Activated naive CD8-positive, alpha-beta T cell (primary cell): ENCODE measurements at regions not wholly inside any gene's neighbourhood (a gene's known extent, or its start where the extent isn't known, plus 50 kb on each side); places are given as distances from the start of the nearest gene placed in this dataset.
A peak's percentile ranks its signal among the peaks of the same experiment; 100 is the strongest.
"Not testable (repeated sequence)": the region's sequence is repeated elsewhere in the genome, so short reads cannot be mapped to it uniquely, and the experiment has no call there.

Experiments
- H3K27ac Mint-ChIP-seq: one replicate; pipeline ENCODE4 v1.8.0; 2021; ENCODE audit warnings: mixed read lengths
- H3K27me3 Mint-ChIP-seq: one replicate; pipeline ENCODE4 v1.8.0; 2021; ENCODE audit warnings: mixed read lengths
- H3K36me3 Mint-ChIP-seq: one replicate; pipeline ENCODE4 v1.8.0; 2021; ENCODE audit warnings: mixed read lengths
- H3K4me1 Mint-ChIP-seq: one replicate; pipeline ENCODE4 v1.8.0; 2021; ENCODE audit warnings: low read depth, mixed read lengths
- H3K4me3 Mint-ChIP-seq: one replicate; pipeline ENCODE4 v1.8.0; 2021; ENCODE audit warnings: mild to moderate bottlenecking, mixed read lengths
- H3K9me3 Mint-ChIP-seq: one replicate; pipeline ENCODE4 v1.8.0; 2021; ENCODE audit warnings: low read depth, mixed read lengths

- H3K9me3 Mint-ChIP-seq, result no peaks in the 10 kb centered on the region
- H3K27me3 Mint-ChIP-seq, result no peaks in the 10 kb centered on the region
- H3K27ac Mint-ChIP-seq, result no peak overlapping the region
- H3K4me3 Mint-ChIP-seq, result no peak overlapping the region
- H3K36me3 Mint-ChIP-seq, result no peaks in the 10 kb centered on the region
- H3K4me1 Mint-ChIP-seq, result no peaks in the 10 kb centered on the region
Observed at GRCh38 chr6:146928503-146928902, 275.7 kb upstream of the STXBP5 start.

GRCh38 chr6:146931214-146931613 lies 273.0 kb upstream of the STXBP5 start:
- no peaks in the 10 kb centered on the region for H3K27me3 Mint-ChIP-seq
- no peaks in the 10 kb centered on the region for H3K36me3 Mint-ChIP-seq
- no peaks in the 10 kb centered on the region for H3K4me1 Mint-ChIP-seq
- no peaks in the 10 kb centered on the region for H3K9me3 Mint-ChIP-seq
- no peak overlapping the region for H3K4me3 Mint-ChIP-seq
- H3K27ac Mint-ChIP-seq, result no peak overlapping the region

DNA sequence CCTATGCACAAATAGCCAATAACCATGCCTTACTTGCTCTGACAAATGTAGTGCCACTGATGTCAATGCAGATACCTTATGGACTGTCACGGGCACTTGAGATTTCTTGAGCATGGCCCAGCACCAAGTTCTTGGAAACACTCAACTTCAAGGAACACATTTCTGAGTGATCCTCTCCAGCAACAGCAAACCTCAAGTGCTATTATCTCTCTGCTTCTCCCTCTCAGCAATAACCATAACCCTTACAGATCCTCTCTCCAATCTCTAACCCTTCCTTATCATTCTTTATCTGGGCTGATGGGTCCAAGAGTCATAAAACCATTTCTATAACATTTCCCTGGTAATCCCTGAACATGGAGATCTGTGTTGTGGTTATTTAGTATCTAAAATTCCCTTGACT lies 266.9 kb upstream of the STXBP5 start:
- no peaks in the 10 kb centered on the region for H3K4me1 Mint-ChIP-seq

GRCh38 chr6:146938266-146938665 lies 266.0 kb upstream of the STXBP5 start:
- H3K27ac Mint-ChIP-seq, result no peak overlapping the region
- peaks cover 2% of the 10 kb centered on the region for H3K27me3 Mint-ChIP-seq
- H3K36me3 Mint-ChIP-seq, result peaks cover 2% of the 10 kb centered on the region
- no peaks in the 10 kb centered on the region for H3K4me1 Mint-ChIP-seq
- H3K9me3 Mint-ChIP-seq, result peaks cover 6% of the 10 kb centered on the region
- H3K4me3 Mint-ChIP-seq, result no peak overlapping the region

More for the DNA sequence above, 266.9 kb upstream of the STXBP5 start:
- no peak overlapping the region for H3K27ac Mint-ChIP-seq
- peaks cover 2% of the 10 kb centered on the region for H3K27me3 Mint-ChIP-seq
- H3K4me3 Mint-ChIP-seq, result no peak overlapping the region
- peaks cover 5% of the 10 kb centered on the region for H3K9me3 Mint-ChIP-seq
- peaks cover 2% of the 10 kb centered on the region for H3K36me3 Mint-ChIP-seq

GRCh38 chr6:146939456-146939855 lies 264.8 kb upstream of the STXBP5 start:
- H3K4me3 Mint-ChIP-seq, H3K27me3 Mint-ChIP-seq, H3K36me3 Mint-ChIP-seq, H3K4me1 Mint-ChIP-seq, H3K9me3 Mint-ChIP-seq, H3K27ac Mint-ChIP-seq: not testable (repeated sequence)

DNA sequence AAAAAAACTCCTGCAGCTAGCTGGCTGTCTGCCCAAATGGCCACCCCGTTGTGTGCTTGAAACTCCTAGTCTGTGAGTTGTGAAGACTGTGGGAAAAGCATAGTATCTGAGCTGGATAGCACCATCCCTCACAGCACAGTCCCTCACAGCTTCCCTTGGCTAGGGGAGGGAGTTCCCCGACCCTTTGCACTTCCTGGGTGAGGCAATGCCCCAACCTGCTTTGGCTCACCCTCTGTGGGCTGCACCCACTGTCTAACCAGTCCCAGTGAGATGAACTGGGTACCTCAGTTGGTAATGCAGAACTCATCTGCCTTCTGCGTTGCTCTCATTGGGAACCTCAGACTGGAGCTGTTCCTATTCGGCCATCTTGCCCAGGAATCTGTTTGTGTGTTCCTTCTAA lies 260.6 kb upstream of the STXBP5 start:
- no peak overlapping the region for H3K27ac Mint-ChIP-seq
- H3K27me3 Mint-ChIP-seq, result peaks cover 2% of the 10 kb centered on the region
- peaks cover 6% of the 10 kb centered on the region for H3K9me3 Mint-ChIP-seq
- no peak overlapping the region for H3K4me3 Mint-ChIP-seq
- peaks cover 8% of the 10 kb centered on the region for H3K36me3 Mint-ChIP-seq
- no peaks in the 10 kb centered on the region for H3K4me1 Mint-ChIP-seq

DNA sequence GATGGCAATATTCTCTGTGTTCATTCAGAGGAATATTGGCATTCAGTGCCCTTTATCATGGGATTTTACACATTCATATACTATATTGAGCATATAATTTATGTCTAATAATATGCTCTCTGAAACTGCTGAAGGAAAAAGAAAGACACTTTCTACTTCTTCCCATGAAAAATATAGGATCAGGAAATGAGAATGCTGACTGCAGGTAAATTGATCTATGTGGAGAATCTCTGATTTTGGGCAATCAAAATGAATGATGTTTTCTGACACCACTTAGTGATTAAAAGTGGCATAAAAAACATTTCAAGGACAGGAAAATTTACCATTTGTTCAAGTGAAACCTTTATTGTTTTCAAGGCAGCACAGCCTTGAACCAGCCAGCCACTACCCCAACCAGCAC lies 260.1 kb upstream of the STXBP5 start:
- peaks cover 8% of the 10 kb centered on the region for H3K36me3 Mint-ChIP-seq
- H3K27me3 Mint-ChIP-seq, result peaks cover 2% of the 10 kb centered on the region
- no peak overlapping the region for H3K27ac Mint-ChIP-seq
- H3K4me3 Mint-ChIP-seq, result no peak overlapping the region
- no peaks in the 10 kb centered on the region for H3K4me1 Mint-ChIP-seq
- peaks cover 6% of the 10 kb centered on the region for H3K9me3 Mint-ChIP-seq

- Mint-ChIP-seq H3K36me3 (peaks cover 8% of the 10 kb centered on the region), H3K27ac (no peak overlapping the region), H3K9me3 (peaks cover 6% of the 10 kb centered on the region), H3K27me3 (peaks cover 2% of the 10 kb centered on the region), H3K4me3 (no peak overlapping the region), H3K4me1 (peaks cover 1% of the 10 kb centered on the region)
Observed at GRCh38 chr6:146944809-146945208, 259.4 kb upstream of the STXBP5 start.

DNA sequence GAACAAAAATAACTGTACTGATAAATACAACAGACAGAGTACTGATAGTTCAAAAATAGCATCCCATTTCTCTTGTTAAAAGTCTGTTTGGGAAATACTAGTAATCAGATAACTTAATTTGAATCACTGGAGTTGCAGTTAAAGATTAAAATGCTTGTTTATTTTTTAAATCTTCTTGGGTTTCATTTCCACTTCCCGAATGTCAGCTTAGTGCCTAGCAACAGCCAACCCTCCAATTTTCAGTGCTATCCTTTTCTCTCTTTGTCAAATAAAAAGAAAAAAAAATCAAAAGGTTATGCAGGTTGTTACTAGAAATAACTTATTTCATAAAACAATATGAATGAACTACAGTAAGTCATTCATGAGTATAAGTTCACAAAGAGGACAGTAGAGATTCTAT lies 257.7 kb upstream of the STXBP5 start:
- H3K9me3 Mint-ChIP-seq, result peaks cover 6% of the 10 kb centered on the region
- no peak overlapping the region for H3K4me3 Mint-ChIP-seq
- peaks cover 6% of the 10 kb centered on the region for H3K36me3 Mint-ChIP-seq
- no peaks in the 10 kb centered on the region for H3K27me3 Mint-ChIP-seq
- H3K27ac Mint-ChIP-seq, result no peak overlapping the region
- peaks cover 14% of the 10 kb centered on the region for H3K4me1 Mint-ChIP-seq

- Mint-ChIP-seq H3K36me3 (peaks cover 6% of the 10 kb centered on the region), H3K27ac (no peak overlapping the region), H3K4me3 (no peak overlapping the region), H3K9me3 (no peaks in the 10 kb centered on the region), H3K4me1 (peaks cover 14% of the 10 kb centered on the region), H3K27me3 (no peaks in the 10 kb centered on the region)
Observed at GRCh38 chr6:146948790-146949342, 255.4 kb upstream of the STXBP5 start.

- no peaks in the 10 kb centered on the region for H3K27me3 Mint-ChIP-seq
- H3K4me3 Mint-ChIP-seq, result no peak overlapping the region
Observed at GRCh38 chr6:146949425-146949824, 254.8 kb upstream of the STXBP5 start.

GRCh38 chr6:146950351-146950835 lies 253.8 kb upstream of the STXBP5 start:
- Mint-ChIP-seq H3K4me1 (peaks cover 14% of the 10 kb centered on the region), H3K36me3 (peaks cover 3% of the 10 kb centered on the region), H3K27ac (peak overlapping the region; percentile 25), H3K9me3 (no peaks in the 10 kb centered on the region), H3K4me3 (no peak overlapping the region), H3K27me3 (no peaks in the 10 kb centered on the region)

More at GRCh38 chr6:146949425-146949824, 254.8 kb upstream of the STXBP5 start:
- H3K4me1 Mint-ChIP-seq, result peaks cover 14% of the 10 kb centered on the region
- H3K27ac Mint-ChIP-seq, result no peak overlapping the region
- peaks cover 3% of the 10 kb centered on the region for H3K36me3 Mint-ChIP-seq
- no peaks in the 10 kb centered on the region for H3K9me3 Mint-ChIP-seq

DNA sequence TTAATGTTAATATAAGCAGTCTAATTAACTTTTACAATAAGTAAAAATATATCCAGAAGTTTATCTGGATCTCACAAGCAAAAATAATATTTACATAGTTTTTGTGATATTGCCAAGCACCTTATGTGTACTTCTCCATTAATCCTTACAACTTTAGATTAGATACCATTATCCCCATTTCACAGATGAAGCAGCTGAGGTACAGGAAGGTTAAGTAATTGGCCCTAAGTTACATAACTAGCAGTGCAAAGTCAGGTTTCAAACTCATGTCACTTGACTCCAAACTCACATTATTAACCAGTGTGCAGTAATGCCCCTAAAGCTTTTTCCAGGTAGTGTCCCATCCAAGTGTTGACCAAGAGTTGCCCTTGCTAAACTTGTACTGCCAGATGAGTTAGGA lies 248.6 kb upstream of the STXBP5 start:
- H3K9me3 Mint-ChIP-seq, result no peaks in the 10 kb centered on the region
- no peaks in the 10 kb centered on the region for H3K36me3 Mint-ChIP-seq
- H3K27me3 Mint-ChIP-seq, result no peaks in the 10 kb centered on the region
- peaks cover 5% of the 10 kb centered on the region for H3K4me1 Mint-ChIP-seq
- no peak overlapping the region for H3K27ac Mint-ChIP-seq
- H3K4me3 Mint-ChIP-seq, result no peak overlapping the region

DNA sequence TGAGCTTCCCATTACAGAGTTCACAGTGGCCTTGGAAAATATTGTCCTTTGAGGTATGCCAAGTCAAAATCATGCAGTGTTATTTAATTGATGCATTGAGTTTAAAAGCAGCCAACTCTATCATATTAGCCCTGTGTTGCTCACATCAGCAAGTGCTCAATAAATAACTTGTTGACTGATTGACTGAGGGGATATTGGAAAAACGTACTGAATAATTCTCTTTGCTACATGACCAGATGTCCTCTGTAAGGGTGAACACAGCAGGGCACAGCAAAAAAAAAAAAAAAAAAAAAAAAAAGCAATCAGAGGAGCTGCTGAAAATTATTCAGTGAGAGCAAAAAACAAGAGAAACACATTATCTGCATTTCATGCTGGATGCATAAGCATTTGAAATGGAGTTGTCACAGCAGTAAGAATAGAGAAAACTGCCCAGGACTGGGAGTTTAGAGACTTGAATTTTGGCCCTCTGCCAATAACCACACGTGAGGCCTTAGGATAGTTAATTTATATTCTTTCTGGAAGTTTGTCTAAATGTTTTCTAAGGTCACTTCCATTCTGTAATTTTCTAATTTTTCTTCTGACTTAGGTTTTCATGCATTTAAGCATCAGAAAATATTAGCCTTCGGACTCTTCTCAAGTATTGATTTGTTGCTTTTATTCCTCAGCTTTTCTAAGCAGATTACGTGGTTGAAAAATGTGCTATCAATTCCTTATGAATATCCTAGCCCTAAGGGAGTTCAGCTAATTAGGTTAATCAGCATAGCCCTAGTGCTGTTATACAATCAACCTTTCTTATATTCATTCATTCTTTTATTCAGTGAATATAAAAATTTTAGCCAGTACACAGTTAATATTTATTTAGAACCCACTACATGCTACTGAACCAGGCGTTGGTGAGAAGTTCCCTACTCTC lies 246.8 kb upstream of the STXBP5 start:
- Mint-ChIP-seq H3K27me3 (no peaks in the 10 kb centered on the region), H3K4me1 (no peaks in the 10 kb centered on the region), H3K27ac (no peak overlapping the region), H3K9me3 (no peaks in the 10 kb centered on the region), H3K4me3 (no peak overlapping the region), H3K36me3 (no peaks in the 10 kb centered on the region)

- Mint-ChIP-seq H3K4me3 (no peak overlapping the region), H3K27me3 (no peaks in the 10 kb centered on the region), H3K27ac (no peak overlapping the region), H3K4me1 (no peaks in the 10 kb centered on the region), H3K9me3 (peaks cover 7% of the 10 kb centered on the region), H3K36me3 (peaks cover 9% of the 10 kb centered on the region)
Observed at GRCh38 chr6:146961831-146962230, 242.4 kb upstream of the STXBP5 start.
